OCI-LY1 (cell line): ENCODE measurements at regions not wholly inside any gene's neighbourhood (a gene's known extent, or its start where the extent isn't known, plus 50 kb on each side); places are given as distances from the start of the nearest gene placed in this dataset.

ENCODE experiments used
- EZH2 ChIP-seq: fragments of 200-600 bp; sonication (generic), shearing (Covaris generic); IDR thresholded peaks from 2 replicates; pipeline ENCODE4 v1.8.0; 2017; ENCODE audit warnings: borderline replicate concordance, mixed run types, mild to moderate bottlenecking, antibody characterized with exemption, low read length, moderate library complexity, mixed read lengths
- TF ChIP-seq, protein P1 (sequence below): fragments of 200-600 bp; sonication (generic), shearing (Covaris generic); IDR thresholded peaks from 2 replicates; pipeline ENCODE4 v1.5.1; 2017; ENCODE audit warnings: mild to moderate bottlenecking, antibody characterized with exemption, low read length, moderate library complexity, mixed read lengths

DNA sequence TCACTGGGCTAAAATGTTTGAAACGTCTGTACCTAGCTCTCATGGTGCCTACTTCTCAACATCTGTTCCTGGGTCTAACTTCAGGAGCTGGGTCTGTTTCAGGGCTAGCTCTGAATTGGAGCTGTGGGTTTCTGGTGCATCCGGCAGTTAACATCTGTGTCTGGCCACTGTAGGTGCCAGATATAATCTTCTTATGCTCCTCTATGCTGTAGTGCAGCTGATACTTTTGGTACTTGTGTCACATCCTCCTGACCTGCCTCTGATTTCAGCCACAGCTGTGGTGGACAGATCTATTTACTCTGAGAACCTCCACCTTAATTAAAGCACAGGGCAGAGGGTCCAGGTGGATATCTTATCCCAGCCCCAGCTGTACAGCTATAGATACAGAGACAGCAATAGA, 496.5 kb upstream of the CDH11 start:
- TF ChIP-seq EZH2, result no peak
- TF ChIP-seq, protein P1, sequence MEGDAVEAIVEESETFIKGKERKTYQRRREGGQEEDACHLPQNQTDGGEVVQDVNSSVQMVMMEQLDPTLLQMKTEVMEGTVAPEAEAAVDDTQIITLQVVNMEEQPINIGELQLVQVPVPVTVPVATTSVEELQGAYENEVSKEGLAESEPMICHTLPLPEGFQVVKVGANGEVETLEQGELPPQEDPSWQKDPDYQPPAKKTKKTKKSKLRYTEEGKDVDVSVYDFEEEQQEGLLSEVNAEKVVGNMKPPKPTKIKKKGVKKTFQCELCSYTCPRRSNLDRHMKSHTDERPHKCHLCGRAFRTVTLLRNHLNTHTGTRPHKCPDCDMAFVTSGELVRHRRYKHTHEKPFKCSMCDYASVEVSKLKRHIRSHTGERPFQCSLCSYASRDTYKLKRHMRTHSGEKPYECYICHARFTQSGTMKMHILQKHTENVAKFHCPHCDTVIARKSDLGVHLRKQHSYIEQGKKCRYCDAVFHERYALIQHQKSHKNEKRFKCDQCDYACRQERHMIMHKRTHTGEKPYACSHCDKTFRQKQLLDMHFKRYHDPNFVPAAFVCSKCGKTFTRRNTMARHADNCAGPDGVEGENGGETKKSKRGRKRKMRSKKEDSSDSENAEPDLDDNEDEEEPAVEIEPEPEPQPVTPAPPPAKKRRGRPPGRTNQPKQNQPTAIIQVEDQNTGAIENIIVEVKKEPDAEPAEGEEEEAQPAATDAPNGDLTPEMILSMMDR, result no peak
